GM12875 (cell line): ENCODE measurements at regions not wholly inside any gene's neighbourhood (a gene's known extent, or its start where the extent isn't known, plus 50 kb on each side); places are given as distances from the start of the nearest gene placed in this dataset.
"Not testable (repeated sequence)": the region's sequence is repeated elsewhere in the genome, so short reads cannot be mapped to it uniquely, and the experiment has no call there.

Experiments used
- H3K4me3 ChIP-seq: one replicate; pipeline ENCODE4 v1.5.1; 2011; ENCODE audit warnings: low read depth, low read length, control low read depth
- CTCF ChIP-seq: IDR thresholded peaks from 2 replicates; pipeline ENCODE4 v1.5.1; 2011; ENCODE audit warnings: low read depth, mild to moderate bottlenecking, control low read depth, inconsistent platforms, low read length, moderate library complexity, borderline replicate concordance; ENCODE audit not compliant: insufficient read depth

GRCh38 chr11:36741515-36741914 is 143.5 kb upstream of the RAG2 start:
- TF ChIP-seq CTCF = no peak
- no peak overlapping the region for H3K4me3 ChIP-seq

- H3K4me3 ChIP-seq = no peak overlapping the region
- TF ChIP-seq CTCF = no peak
Measured at GRCh38 chr11:36738292-36738861, 140.3 kb upstream of the RAG2 start.

- no peak for TF ChIP-seq CTCF
- no peak overlapping the region for H3K4me3 ChIP-seq
Measured at GRCh38 chr11:36736103-36736502, 138.1 kb upstream of the RAG2 start.

GRCh38 chr11:36733721-36734120 is 135.7 kb upstream of the RAG2 start:
- not testable (repeated sequence) for H3K4me3 ChIP-seq

GRCh38 chr11:36730761-36731160 is 132.7 kb upstream of the RAG2 start:
- no peak overlapping the region for H3K4me3 ChIP-seq
- TF ChIP-seq CTCF = no peak

GRCh38 chr11:36729825-36730224 is 131.8 kb upstream of the RAG2 start:
- TF ChIP-seq CTCF = no peak

GRCh38 chr11:36726420-36726819 is 128.4 kb upstream of the RAG2 start:
- no peak overlapping the region for H3K4me3 ChIP-seq
- no peak for TF ChIP-seq CTCF

More at GRCh38 chr11:36729825-36730224, 131.8 kb upstream of the RAG2 start:
- no peak overlapping the region for H3K4me3 ChIP-seq
